HG02943 (cell line): ENCODE measurements at regions not wholly inside any gene's neighbourhood (a gene's known extent, or its start where the extent isn't known, plus 50 kb on each side); places are given as distances from the start of the nearest gene placed in this dataset.

ENCODE experiments used
- ATAC-seq: cut with Tn5 transposase; IDR thresholded peaks from one replicate; pipeline ENCODE4 v1.9.1; 2021; ENCODE audit warnings: mild to moderate bottlenecking, low read depth, moderate library complexity; ENCODE audit not compliant: unreplicated experiment

DNA sequence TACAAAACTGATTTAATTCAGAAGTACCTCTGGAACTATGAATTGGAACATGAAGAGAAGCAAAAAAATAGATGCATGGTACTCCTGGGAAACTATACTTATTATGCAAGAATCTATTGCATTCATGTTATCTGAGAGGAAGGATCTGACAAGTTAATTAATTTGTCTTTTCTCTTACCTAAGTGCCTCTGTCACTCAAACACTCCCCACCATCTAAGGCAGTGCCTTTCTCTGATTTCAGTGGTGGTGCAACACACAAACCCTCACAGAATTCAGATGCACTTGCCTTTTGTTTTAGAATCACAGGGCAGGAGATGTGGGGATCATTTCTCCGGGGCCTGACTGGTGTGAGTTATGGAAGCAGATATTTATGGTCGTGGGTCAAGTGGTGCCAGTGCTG is 52.5 kb upstream of the C9orf72 start:
- no peak for ATAC-seq

DNA sequence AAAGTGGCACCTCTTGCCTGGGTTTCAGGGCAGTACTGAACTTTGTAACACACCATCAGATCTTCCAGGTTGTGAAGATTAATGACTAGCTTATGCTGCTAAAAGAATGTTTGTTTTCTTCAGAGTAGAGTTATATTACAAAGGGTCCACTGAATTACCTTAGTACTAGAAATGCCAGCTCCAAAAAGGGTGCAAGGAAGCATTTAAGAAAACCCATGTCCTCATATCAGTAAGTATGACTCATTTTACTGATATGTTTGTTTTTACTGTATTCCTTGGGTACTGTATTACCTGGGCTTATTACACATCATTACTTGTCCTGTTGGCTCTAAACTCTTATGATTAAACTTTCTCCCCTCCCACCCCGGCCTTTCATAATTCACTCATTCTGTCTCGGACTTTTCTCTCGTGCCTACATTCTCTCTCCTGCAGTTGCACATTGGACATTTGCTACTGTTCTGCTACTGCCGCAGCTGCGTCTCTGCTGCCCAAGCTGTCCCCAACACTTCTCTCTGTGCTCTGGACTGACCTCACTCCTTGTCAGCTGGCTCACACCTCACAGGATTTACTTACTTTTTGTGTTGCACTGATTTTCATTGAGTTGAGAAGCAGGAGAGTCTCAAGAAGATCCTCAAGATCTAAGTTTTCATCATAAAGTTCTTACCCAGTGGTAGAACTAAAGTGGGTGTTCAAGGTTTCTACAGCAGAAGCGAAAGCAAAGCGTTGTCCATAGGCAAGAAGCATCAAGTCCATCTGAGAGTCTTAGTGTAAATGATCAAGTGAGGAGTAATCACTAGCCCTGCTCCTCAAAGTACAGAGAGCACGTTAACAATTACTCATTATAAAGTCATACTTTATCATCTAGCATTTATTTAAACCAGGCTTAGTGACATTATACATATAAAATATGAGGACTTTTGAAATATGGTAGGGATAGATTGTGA is 53.2 kb upstream of the C9orf72 start:
- no peak for ATAC-seq

DNA sequence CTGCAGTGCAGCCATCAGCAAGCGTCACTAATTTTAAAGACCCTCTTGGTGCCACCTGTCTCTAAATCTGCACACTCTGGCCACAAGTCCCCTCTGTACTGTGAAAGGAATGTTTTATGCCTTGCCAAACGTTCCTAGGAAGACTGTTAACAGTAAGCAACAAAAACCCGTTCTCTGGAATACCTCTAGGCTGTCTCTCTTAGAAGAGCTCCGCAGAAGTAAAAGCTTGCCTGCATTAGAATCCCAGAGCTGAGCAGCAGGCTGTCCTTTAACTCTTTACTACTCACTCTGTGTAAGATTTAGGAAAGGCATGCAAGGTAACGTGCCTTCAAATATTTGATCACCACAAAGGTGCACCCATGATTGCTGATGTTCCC is 53.9 kb upstream of the C9orf72 start:
- no peak for ATAC-seq

GRCh38 chr9:27628311-27628710 is 55.0 kb upstream of the C9orf72 start:
- ATAC-seq: no peak

GRCh38 chr9:27629425-27629824 is 56.1 kb upstream of the C9orf72 start:
- no peak for ATAC-seq

- no peak for ATAC-seq
Observed at GRCh38 chr9:27632254-27632653, 59.0 kb upstream of the C9orf72 start.

DNA sequence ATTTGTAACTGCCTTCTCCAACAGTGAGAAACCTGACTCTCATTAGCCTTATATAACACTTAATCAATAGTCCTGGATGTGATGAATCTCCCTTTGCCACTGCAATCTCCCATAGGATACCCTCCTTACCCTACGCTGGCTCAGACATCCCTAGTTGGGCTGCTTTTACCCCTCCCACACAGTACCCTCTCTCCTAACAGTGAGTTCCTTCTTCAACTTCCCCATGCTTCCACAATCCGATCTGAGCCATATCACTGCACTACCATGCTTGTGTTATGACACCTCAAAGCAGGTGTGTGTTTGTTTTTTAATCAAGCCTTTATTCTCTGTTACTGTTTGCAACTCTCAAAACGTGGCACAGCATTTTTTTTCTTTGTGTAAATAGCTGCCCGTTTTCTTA is 60.5 kb upstream of the C9orf72 start:
- ATAC-seq: no peak

GRCh38 chr9:27634879-27635278 is 61.6 kb upstream of the C9orf72 start:
- no peak for ATAC-seq

DNA sequence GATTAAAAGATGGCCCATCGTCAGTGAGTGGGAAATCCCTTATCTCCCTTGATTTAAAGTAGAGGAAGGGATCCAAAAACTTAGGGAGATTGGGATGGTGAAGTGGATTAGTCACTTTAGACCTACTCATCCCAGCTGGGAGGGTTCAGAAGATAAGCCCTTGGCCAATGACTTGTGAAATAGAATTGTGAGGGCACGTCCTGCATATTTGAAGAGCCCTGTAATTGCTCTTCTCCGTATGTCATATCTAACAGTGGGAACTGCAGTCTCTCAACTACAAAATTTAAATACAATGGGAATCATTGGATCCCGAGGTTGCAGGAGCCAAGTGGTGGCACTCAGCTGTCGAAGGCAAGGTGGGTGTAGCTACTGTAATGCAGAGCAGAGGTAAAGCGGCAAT is 65.4 kb upstream of the C9orf72 start:
- ATAC-seq: no peak

DNA sequence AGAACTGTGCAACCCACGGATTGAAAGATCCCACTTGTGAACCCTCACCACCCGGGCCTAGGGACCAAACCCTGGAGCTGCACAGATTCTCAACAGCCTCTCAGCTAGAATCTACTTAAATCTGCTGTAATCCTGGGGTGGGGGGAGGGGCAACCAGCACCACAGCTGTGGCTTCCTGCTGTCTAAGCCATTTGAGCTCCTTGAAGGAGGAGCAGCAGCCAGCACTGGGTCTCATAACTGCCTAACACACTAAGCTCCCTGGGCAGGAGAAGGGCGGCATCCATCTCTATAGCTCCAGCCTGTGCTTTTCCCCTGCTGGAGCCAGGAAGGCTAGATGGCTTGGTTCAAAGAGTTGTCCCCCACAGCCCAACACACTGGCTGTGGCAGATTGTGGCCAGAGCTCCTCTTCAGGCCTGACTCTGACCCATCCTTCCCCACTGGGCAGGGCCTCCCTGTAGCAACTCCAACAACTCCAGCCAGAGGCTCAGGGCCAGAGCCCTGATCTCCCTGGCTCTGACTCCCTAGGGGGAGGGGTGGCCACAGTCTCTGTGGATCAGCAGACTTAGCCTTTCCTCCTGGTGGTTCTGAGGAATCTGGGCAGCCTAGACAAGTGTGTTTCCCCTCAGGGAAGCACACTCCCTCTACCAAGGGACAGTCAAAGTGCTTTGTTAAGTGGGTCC is 72.0 kb upstream of the C9orf72 start:
- ATAC-seq: no peak

DNA sequence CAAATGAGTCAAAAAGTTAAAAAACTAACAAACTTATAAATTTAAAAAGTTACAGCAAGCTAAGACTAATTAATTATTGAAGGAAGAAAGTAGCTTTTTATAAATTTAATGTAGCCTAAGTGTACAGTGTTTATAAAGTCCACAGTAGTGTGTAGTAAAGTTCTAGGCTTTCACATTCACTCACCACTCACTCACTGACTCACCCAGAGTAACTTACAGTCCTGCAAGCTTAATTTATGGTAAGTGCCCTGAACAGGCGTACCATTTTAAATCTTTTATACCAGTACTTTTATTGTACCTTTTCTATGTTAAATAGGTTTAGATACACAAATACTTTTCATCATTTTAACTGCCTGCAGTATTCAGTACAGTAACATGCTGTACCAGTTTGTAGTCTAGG is 80.0 kb upstream of the C9orf72 start:
- ATAC-seq: no peak

GRCh38 chr9:27653957-27654356 is 80.7 kb upstream of the C9orf72 start:
- ATAC-seq: no peak

- ATAC-seq: no peak
Observed at GRCh38 chr9:27654629-27655285, 81.5 kb upstream of the C9orf72 start.

DNA sequence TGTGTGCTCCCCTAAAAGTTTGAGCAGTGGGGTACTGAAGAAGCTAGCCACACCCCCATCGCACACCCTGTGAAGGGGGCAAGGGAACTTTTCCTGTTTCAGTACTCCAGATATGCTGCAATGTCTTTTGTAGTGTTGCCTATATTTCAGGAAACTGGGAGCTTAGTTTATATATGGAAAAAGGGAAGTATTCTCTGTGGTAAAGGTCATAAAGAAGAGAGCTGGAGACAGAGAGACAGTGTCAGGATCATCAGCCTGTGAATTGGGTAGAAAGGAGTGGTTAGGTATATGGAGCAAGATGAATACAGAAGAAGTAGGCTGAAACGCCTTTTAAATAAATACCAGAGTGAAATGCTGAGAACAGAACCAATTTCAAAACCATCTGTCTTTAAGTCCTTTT is 82.2 kb upstream of the C9orf72 start:
- ATAC-seq: no peak

GRCh38 chr9:27659001-27659400 is 85.7 kb upstream of the C9orf72 start:
- ATAC-seq: no peak

DNA sequence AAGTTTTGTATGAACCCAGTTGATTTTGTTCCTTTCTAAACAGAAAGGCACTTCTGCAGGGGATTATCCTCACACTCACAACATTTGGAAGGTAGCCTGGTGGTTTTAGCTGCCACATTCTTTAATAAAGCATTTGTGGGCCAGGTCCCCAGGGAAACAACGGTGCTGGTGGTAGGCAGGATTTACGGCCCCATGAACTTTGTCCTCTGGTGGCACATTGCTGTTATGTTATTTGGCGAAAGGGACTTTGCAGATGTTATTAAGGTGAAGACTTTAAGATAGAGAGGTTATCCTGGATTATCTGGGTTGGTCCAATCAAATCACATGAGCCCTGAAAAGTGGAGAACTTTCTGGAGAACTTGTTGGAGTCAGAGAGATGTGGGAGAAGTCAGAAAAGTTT is 86.3 kb upstream of the C9orf72 start:
- ATAC-seq: no peak

DNA sequence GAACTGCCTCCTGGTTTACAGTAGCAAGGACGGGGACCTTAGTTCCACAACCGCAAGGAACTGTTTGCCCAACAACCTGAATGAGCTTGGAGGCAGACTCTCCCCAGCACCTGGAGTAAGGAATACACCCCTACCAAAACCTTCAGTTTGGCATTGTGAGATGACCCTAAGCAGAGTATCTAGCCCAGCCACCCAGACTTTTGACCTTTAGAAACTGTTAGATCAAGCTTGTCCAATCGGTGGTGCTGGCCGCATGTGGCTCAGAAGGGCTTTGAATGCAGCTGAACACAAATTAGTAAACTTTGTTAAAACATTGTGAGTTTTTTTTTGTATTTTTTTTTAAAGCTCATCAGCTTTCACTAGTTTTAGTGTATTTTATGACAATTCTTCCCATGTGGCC is 86.9 kb upstream of the C9orf72 start:
- ATAC-seq: no peak

GRCh38 chr9:27663526-27663925 is 90.2 kb upstream of the C9orf72 start:
- ATAC-seq: no peak

DNA sequence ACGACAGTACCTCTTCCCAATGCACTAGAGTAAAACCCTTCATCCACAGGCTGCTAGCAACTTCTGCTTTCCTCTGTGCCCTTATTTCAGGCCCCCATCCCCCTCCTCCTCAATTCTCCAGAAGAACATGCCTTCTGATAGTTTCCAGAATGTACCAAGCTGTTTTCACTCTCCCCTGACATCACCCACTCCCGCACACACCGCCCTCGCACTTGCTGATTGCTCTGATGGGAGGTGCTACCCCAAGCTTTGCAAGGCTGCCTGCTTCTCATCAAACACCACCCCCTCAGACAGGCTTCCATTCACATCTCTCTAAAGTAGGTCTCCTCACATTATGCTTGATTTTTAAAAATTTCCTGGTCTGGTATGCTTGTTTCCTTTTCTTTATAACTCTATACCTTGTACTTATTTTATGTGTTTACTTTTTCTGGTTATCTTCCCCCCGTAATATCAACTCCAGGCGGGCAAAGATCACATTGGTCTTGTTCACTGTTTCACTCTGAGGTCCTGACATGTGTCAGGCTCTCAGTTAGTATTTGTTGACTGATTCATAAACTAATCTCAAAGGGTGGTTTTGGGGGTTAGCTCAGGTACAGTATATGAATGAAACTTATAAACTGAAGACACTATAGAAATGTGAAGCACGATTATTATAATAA is 91.0 kb upstream of the C9orf72 start:
- ATAC-seq: no peak

GRCh38 chr9:27665136-27665535 is 91.9 kb upstream of the C9orf72 start:
- ATAC-seq: no peak

GRCh38 chr9:27668280-27668679 is 95.0 kb upstream of the C9orf72 start:
- ATAC-seq: no peak
